Sigmoid colon (tissue), 4 donors: ENCODE measurements at regions not wholly inside any gene's neighbourhood (a gene's known extent, or its start where the extent isn't known, plus 50 kb on each side); places are given as distances from the start of the nearest gene placed in this dataset.

Experiments
- POLR2A ChIP-seq, 2 donors: fragments of 450-650 bp; IDR thresholded peaks; one replicate each; pipeline ENCODE4 v1.6.1; 2016; ENCODE audit warnings: antibody characterized with exemption in 2 of 2, mild to moderate bottlenecking in 2 of 2, moderate library complexity in 2 of 2
- POLR2AphosphoS5 ChIP-seq, 4 donors: sonication (generic); formaldehyde crosslinking; IDR thresholded peaks; one replicate each; pipeline ENCODE4 v1.6.1; 2017; ENCODE audit warnings: antibody characterized with exemption in 4 of 4
- TF ChIP-seq, protein P1 (sequence below), 4 experiments: fragments of 450-650 bp in 3 of 4; fragments of 200-600 bp in 1 of 4; IDR thresholded peaks; one replicate each; pipeline ENCODE4 v1.5.1; 2016 to 2019; ENCODE audit warnings: antibody characterized with exemption in 4 of 4, mild to moderate bottlenecking in 3 of 4, moderate library complexity in 2 of 4

DNA sequence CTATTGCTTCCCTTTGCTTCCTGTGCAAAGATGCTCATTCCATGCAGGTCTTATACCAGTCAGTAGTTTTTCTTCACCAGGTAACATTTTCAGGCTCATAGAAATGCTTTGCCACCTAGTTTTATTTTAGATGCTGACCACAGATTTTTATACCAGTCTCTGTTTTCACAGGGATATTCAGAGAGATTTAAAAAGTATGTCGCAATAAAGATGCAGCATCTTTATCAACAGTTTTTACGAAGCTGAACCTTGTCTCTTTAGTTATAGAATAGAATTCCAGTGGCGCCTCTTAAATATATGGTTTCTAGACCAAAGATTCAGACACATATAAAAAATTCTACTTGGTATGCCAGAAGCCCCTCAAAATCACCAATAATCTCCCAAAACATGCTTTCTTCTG lies 155.7 kb upstream of the PCSK5 start:
- TF ChIP-seq, protein P1, sequence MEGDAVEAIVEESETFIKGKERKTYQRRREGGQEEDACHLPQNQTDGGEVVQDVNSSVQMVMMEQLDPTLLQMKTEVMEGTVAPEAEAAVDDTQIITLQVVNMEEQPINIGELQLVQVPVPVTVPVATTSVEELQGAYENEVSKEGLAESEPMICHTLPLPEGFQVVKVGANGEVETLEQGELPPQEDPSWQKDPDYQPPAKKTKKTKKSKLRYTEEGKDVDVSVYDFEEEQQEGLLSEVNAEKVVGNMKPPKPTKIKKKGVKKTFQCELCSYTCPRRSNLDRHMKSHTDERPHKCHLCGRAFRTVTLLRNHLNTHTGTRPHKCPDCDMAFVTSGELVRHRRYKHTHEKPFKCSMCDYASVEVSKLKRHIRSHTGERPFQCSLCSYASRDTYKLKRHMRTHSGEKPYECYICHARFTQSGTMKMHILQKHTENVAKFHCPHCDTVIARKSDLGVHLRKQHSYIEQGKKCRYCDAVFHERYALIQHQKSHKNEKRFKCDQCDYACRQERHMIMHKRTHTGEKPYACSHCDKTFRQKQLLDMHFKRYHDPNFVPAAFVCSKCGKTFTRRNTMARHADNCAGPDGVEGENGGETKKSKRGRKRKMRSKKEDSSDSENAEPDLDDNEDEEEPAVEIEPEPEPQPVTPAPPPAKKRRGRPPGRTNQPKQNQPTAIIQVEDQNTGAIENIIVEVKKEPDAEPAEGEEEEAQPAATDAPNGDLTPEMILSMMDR (IDR thresholded peaks at IDR 0.05) = no peak
- no peak for TF ChIP-seq POLR2AphosphoS5 (IDR thresholded peaks at IDR 0.05)
- no peak for TF ChIP-seq POLR2A (IDR thresholded peaks at IDR 0.05)
